HepG2 (cell line): ENCODE measurements at regions not wholly inside any gene's neighbourhood (a gene's known extent, or its start where the extent isn't known, plus 50 kb on each side); places are given as distances from the start of the nearest gene placed in this dataset.

ENCODE experiments used
- ATAC-seq: fragments of 200-7000 bp; cut with Tn5 transposase; 3 replicates; pipeline ENCODE4 v1.9.1; 2020; ENCODE audit warnings: mild to moderate bottlenecking, moderate library complexity
- BruUV-seq: library from RNA; stranded (reverse); fragments of 400-500 nt; replicated peaks from 2 replicates; lab custom pipeline; 2021; lab: Mats Ljungman, UMichigan
- CTCF ChIA-PET: fragments of 300-600 bp; formaldehyde crosslinking; extraction: SDS; loops from one replicate; lab custom pipeline; 2021; ENCODE audit warnings: low total read pairs, inconsistent platforms, low intra/inter-chr PET ratio; lab: Yijun Ruan, JAX
- POLR2A ChIA-PET: fragments of 350-600 bp; sonication (Branson Sonifier 250); formaldehyde crosslinking; loops from one replicate; lab custom pipeline; 2020; ENCODE audit warnings: antibody characterized with exemption, inconsistent platforms; lab: Yijun Ruan, JAX
- DNase-seq: peaks from one replicate; pipeline ENCODE4 v3.0.0-alpha.2; 2015; ENCODE audit warnings: low spot score
- FAIRE-seq: peaks from 3 replicates; lab custom pipeline; 2011; peaks lifted over from hg19 to GRCh38; lab: Jason Lieb, UNC
- H2AFZ ChIP-seq: one replicate; pipeline ENCODE4 v1.6.1; 2011; ENCODE audit warnings: low read length, inconsistent platforms
- H3K27ac ChIP-seq: fragments of 300-600 bp; 3 replicates; pipeline ENCODE4 v1.8.0; 2011; ENCODE audit warnings: mixed run types, mild to moderate bottlenecking, mixed read lengths, low read length, inconsistent platforms; ENCODE audit not compliant: insufficient read depth; ENCODE audit errors: extremely low read length
- H3K27me3 ChIP-seq, 2 experiments: fragments of 200-600 bp in 1 of 2; 2 replicates in 1 of 2; 3 replicates in 1 of 2; pipeline versions ENCODE4 v1.6.0 to v1.8.0; 2011; ENCODE audit warnings: low read length in 2 of 2, mild to moderate bottlenecking in 2 of 2, moderate library complexity in 2 of 2, inconsistent platforms in 1 of 2; ENCODE audit not compliant: insufficient read depth in 2 of 2, control insufficient read depth in 1 of 2
- H3K36me3 ChIP-seq, 2 experiments: fragments of 200-600 bp in 1 of 2; replicated peaks in 1 of 2; 2 replicates in 1 of 2; 3 replicates in 1 of 2; pipeline versions ENCODE4 v1.5.1 to v1.8.0; 2011; ENCODE audit warnings: low read length in 2 of 2, inconsistent platforms in 1 of 2; ENCODE audit not compliant: insufficient read depth in 2 of 2, control insufficient read depth in 1 of 2
- H3K4me1 ChIP-seq: 2 replicates; pipeline ENCODE4 v1.5.1; 2012; ENCODE audit warnings: low read length, inconsistent platforms; ENCODE audit not compliant: insufficient read depth
- H3K4me2 ChIP-seq: 2 replicates; pipeline ENCODE4 v1.6.0; 2011; ENCODE audit warnings: low read depth, low read length, inconsistent platforms
- H3K4me3 ChIP-seq, 3 experiments: fragments of 200-600 bp in 1 of 3; sonication (generic), shearing (Covaris generic) in 1 of 3; replicated peaks in 1 of 3; 2 replicates each; pipeline ENCODE4 v1.5.1; 2011 to 2016; ENCODE audit warnings: low read length in 3 of 3, inconsistent platforms in 2 of 3, low read depth in 2 of 3, mild to moderate bottlenecking in 2 of 3, control low read depth in 1 of 3, mixed read lengths in 1 of 3; ENCODE audit not compliant: insufficient read depth in 1 of 3
- H3K79me2 ChIP-seq: one replicate; pipeline ENCODE4 v1.6.1; 2011; ENCODE audit warnings: low read length, inconsistent platforms; ENCODE audit not compliant: insufficient read depth
- H3K9ac ChIP-seq: 2 replicates; pipeline ENCODE4 v1.6.0; 2011; ENCODE audit warnings: mild to moderate bottlenecking, low read depth, low read length, inconsistent platforms; ENCODE audit not compliant: insufficient read depth
- H3K9me3 ChIP-seq: 2 replicates; pipeline ENCODE4 v1.5.1; 2012; ENCODE audit warnings: mild to moderate bottlenecking, low read length
- H4K20me1 ChIP-seq: 2 replicates; pipeline ENCODE4 v1.6.0; 2011; ENCODE audit warnings: inconsistent platforms, mild to moderate bottlenecking, low read length, moderate library complexity; ENCODE audit not compliant: insufficient read depth
- ATF7-NPFF ChIP-seq: sonication (generic); formaldehyde crosslinking; IDR thresholded peaks from 2 replicates; pipeline ENCODE4 v1.8.1; 2023; ENCODE audit warnings: mild to moderate bottlenecking, low read depth, missing genetic modification reagents, moderate library complexity
- CEBPG ChIP-seq: IDR thresholded peaks from 2 replicates; pipeline ENCODE4 v1.6.1; 2016
- CREB1 ChIP-seq, 2 experiments: fragments of 450-650 bp in 1 of 2; IDR thresholded peaks; 2 replicates each; pipeline ENCODE4 v1.6.1; 2016 to 2017; ENCODE audit warnings: control low read depth in 1 of 2, mild to moderate bottlenecking in 1 of 2, missing compliant biosample characterization in 1 of 2, missing genetic modification characterization in 1 of 2
- CREM ChIP-seq, 2 experiments: sonication (generic) in 1 of 2; formaldehyde crosslinking in 1 of 2; IDR thresholded peaks; 2 replicates each; pipeline versions ENCODE4 v1.4.0 to v1.6.1; 2016 to 2020; ENCODE audit warnings: antibody characterized with exemption in 1 of 2, mild to moderate bottlenecking in 1 of 2, missing genetic modification reagents in 1 of 2
- FOXA3 ChIP-seq: IDR thresholded peaks from 2 replicates; pipeline ENCODE4 v1.6.1; 2016; ENCODE audit warnings: missing genetic modification reagents, missing compliant biosample characterization
- FOXP1 ChIP-seq, 2 experiments: fragments of 450-650 bp in 1 of 2; IDR thresholded peaks; 2 replicates each; pipeline ENCODE4 v1.6.1; 2017 to 2018; ENCODE audit warnings: antibody characterized with exemption in 1 of 2
- MTERF4 ChIP-seq: sonication (generic); formaldehyde crosslinking; IDR thresholded peaks from 2 replicates; pipeline ENCODE4 v1.8.0; 2023; ENCODE audit warnings: mild to moderate bottlenecking, missing genetic modification reagents
- NR2C2 ChIP-seq: sonication (generic); formaldehyde crosslinking; IDR thresholded peaks from 2 replicates; pipeline ENCODE4 v1.4.0; 2020; ENCODE audit warnings: missing genetic modification reagents, mild to moderate bottlenecking, moderate library complexity, borderline replicate concordance
- RERE ChIP-seq: IDR thresholded peaks from 2 replicates; pipeline ENCODE4 v1.6.1; 2016; ENCODE audit warnings: low read depth, missing genetic modification reagents, missing compliant biosample characterization
- TBL1XR1 ChIP-seq: fragments of 150-350 bp; IDR thresholded peaks from 2 replicates; pipeline ENCODE4 v1.6.1; 2014; ENCODE audit warnings: borderline replicate concordance, low read length; ENCODE audit not compliant: partially characterized antibody
- ZBTB46 ChIP-seq: sonication (generic); formaldehyde crosslinking; IDR thresholded peaks from 2 replicates; pipeline ENCODE4 v1.4.0; 2020; ENCODE audit warnings: mild to moderate bottlenecking, missing genetic modification reagents, borderline replicate concordance
- ZBTB7A ChIP-seq: sonication (generic); formaldehyde crosslinking; IDR thresholded peaks from 2 replicates; pipeline ENCODE4 v1.8.0; 2022; ENCODE audit warnings: mild to moderate bottlenecking, missing genetic modification reagents
- ZNF772 ChIP-seq: sonication (generic); formaldehyde crosslinking; IDR thresholded peaks from 2 replicates; pipeline ENCODE4 v1.5.0; 2020; ENCODE audit warnings: mild to moderate bottlenecking, missing genetic modification reagents
- WGBS: methylation state at CpG from one replicate; pipeline ENCODE4 v1.1.6; 2017; ENCODE audit warnings: low lambda C conversion rate; 5-methylcytosine and 5-hydroxymethylcytosine counted together
- in situ Hi-C: cut with HindIII; loops from 2 replicates; pipeline ENCODE4 v1.10.0; 2017; ENCODE audit warnings: low pct_unique_long_range_greater_than_20kb; ENCODE audit not compliant: extremely low pct_ligation_motif_present
- intact Hi-C: fragments of 100-400 bp; cut with micrococcal nuclease; formaldehyde crosslinking; loops from one replicate; pipeline ENCODE4 v1.10.0; 2022; ENCODE audit not compliant: unreplicated experiment

GRCh38 chr1:60265560-60266535 lies 192.3 kb upstream of the C1orf87 start:
- no peaks in the 10 kb centered on the region for H3K27me3 ChIP-seq
- H3K4me1 ChIP-seq = peaks cover 17% of the 10 kb centered on the region
- FAIRE-seq = no peak
- H3K9ac ChIP-seq = no peak overlapping the region
- H3K79me2 ChIP-seq = no peaks in the 10 kb centered on the region
- POLR2A ChIA-PET = no interaction called here
- H3K4me2 ChIP-seq = no peak overlapping the region
- WGBS = 34% methylated on average over 3 of the region's 3 CpGs
- intact Hi-C loops (no loop called here), in situ Hi-C loops (no loop called here)
- peak; percentile 71 for ATAC-seq
- no peaks in the 10 kb centered on the region for H4K20me1 ChIP-seq
- H3K27ac ChIP-seq = no peak overlapping the region
- DNase-seq = peak; percentile 58
- H3K36me3 ChIP-seq = no peaks in the 10 kb centered on the region
- no TSS peak for BruUV-seq
- no peak overlapping the region for H3K4me3 ChIP-seq
- CTCF ChIA-PET = no interaction called here
- H3K9me3 ChIP-seq = no peaks in the 10 kb centered on the region
- H2AFZ ChIP-seq = no peak overlapping the region
- TF ChIP-seq MTERF4 (CRISPR knock-in tag) (no peak), ZNF772 (CRISPR knock-in tag) (no peak), CREB1 (IDR thresholded peaks at IDR 0.05) (no peak), CREB1 (CRISPR knock-in tag; IDR thresholded peaks at IDR 0.05) (peak; percentile 36; the same call in 1 of the 2 replicates), NR2C2 (CRISPR knock-in tag) (no peak), ATF7-NPFF (CRISPR knock-in tag) (no peak), FOXP1 (IDR thresholded peaks at IDR 0.05) (no peak), FOXP1 (CRISPR knock-in tag; IDR thresholded peaks at IDR 0.05) (0 out of 2 replicates have a peak, but pooled peaks have one; percentile 19), FOXA3 (CRISPR knock-in tag) (0 out of 2 replicates have a peak, but pooled peaks have one; percentile 37), CREM (IDR thresholded peaks at IDR 0.05) (0 out of 2 replicates have a peak, but pooled peaks have one; percentile 22), CREM (CRISPR knock-in tag; IDR thresholded peaks at IDR 0.05) (no peak), ZBTB7A (CRISPR knock-in tag) (no peak), ZBTB46 (CRISPR knock-in tag) (no peak), CEBPG (CRISPR knock-in tag) (peak; percentile 57), RERE (no peak), TBL1XR1 (peak; percentile 74)
